AG04450 (cell line): ENCODE measurements at regions not wholly inside any gene's neighbourhood (a gene's known extent, or its start where the extent isn't known, plus 50 kb on each side); places are given as distances from the start of the nearest gene placed in this dataset.

ENCODE experiments used
- CTCF ChIA-PET: fragments of 300-600, 350-600 bp; formaldehyde crosslinking; extraction: SDS; loops from one replicate; lab custom pipeline; 2022; ENCODE audit warnings: antibody characterized with exemption, inconsistent platforms; lab: Charles Lee
- POLR2A ChIA-PET: fragments of 350-600 bp; formaldehyde crosslinking; extraction: SDS; loops from one replicate; lab custom pipeline; 2021; ENCODE audit warnings: antibody characterized with exemption, inconsistent platforms; lab: Yijun Ruan, JAX
- DNase-seq: peaks from one replicate; pipeline ENCODE4 v3.0.0-alpha.2; 2011; ENCODE audit warnings: low read depth, low spot score
- H3K27ac ChIP-seq: one replicate; pipeline ENCODE4 v1.5.1; 2012; ENCODE audit warnings: low read depth, low read length, control low read depth
- H3K27me3 ChIP-seq: one replicate; pipeline ENCODE4 v1.6.0; 2012; ENCODE audit warnings: low read length; ENCODE audit not compliant: control insufficient read depth, insufficient read depth
- H3K4me3 ChIP-seq: 2 replicates; pipeline ENCODE4 v1.5.1; 2011; ENCODE audit warnings: mild to moderate bottlenecking, low read depth, low read length, control low read depth
- H3K9me3 ChIP-seq: 2 replicates; pipeline ENCODE4 v1.5.1; 2012; ENCODE audit warnings: low read length; ENCODE audit not compliant: control insufficient read depth, insufficient read depth
- CTCF ChIP-seq: IDR thresholded peaks from 2 replicates; pipeline ENCODE4 v1.5.1; 2011; ENCODE audit warnings: low read depth, low read length, control low read depth, inconsistent platforms

- no peak for TF ChIP-seq CTCF
- no peaks in the 10 kb centered on the region for H3K9me3 ChIP-seq
- DNase-seq = no peak
- peaks cover 17% of the 10 kb centered on the region for H3K27me3 ChIP-seq
- POLR2A ChIA-PET = no interaction called here
- H3K4me3 ChIP-seq = no peak overlapping the region
- CTCF ChIA-PET = interaction anchor here (1.0 kb wide), 1 partner anchor 305 kb away, joined by 3 read pairs; no protein-coding TSS in a partner anchor
- no peak overlapping the region for H3K27ac ChIP-seq
Observed at GRCh38 chr6:135118134-135118730, 62.9 kb upstream of the MYB start.

GRCh38 chr6:135117413-135117968, 62.9 kb upstream of the HBS1L start:
- POLR2A ChIA-PET = no interaction called here
- no peak for DNase-seq
- Histone ChIP-seq H3K4me3 (no peak overlapping the region), H3K27me3 (peaks cover 15% of the 10 kb centered on the region), H3K9me3 (no peaks in the 10 kb centered on the region), H3K27ac (no peak overlapping the region)
- CTCF ChIA-PET = no interaction called here
- TF ChIP-seq CTCF = no peak

- ChIA-PET POLR2A (no interaction called here), CTCF (no interaction called here)
- no peak for TF ChIP-seq CTCF
Observed at GRCh38 chr6:135116571-135116970, 61.9 kb upstream of the HBS1L start.

GRCh38 chr6:135115834-135116233, 61.2 kb upstream of the HBS1L start:
- Histone ChIP-seq H3K27ac (no peak overlapping the region), H3K4me3 (no peak overlapping the region), H3K27me3 (peaks cover 15% of the 10 kb centered on the region), H3K9me3 (no peaks in the 10 kb centered on the region)
- TF ChIP-seq CTCF = no peak
- CTCF ChIA-PET = no interaction called here
- POLR2A ChIA-PET = no interaction called here
- DNase-seq = no peak

More at GRCh38 chr6:135116571-135116970, 61.9 kb upstream of the HBS1L start:
- H3K27me3 ChIP-seq = peaks cover 15% of the 10 kb centered on the region
- no peak overlapping the region for H3K4me3 ChIP-seq
- H3K27ac ChIP-seq = no peak overlapping the region
- DNase-seq = no peak
- H3K9me3 ChIP-seq = no peaks in the 10 kb centered on the region

GRCh38 chr6:135115411-135115810, 60.8 kb upstream of the HBS1L start:
- no peak for TF ChIP-seq CTCF
- ChIA-PET POLR2A (no interaction called here), CTCF (no interaction called here)

More at GRCh38 chr6:135115411-135115810, 60.8 kb upstream of the HBS1L start:
- Histone ChIP-seq H3K27me3 (peaks cover 15% of the 10 kb centered on the region), H3K4me3 (no peak overlapping the region), H3K9me3 (no peaks in the 10 kb centered on the region), H3K27ac (no peak overlapping the region)
- DNase-seq = no peak
